ENCODE measurements at regions not wholly inside any gene's neighbourhood (a gene's known extent, or its start where the extent isn't known, plus 50 kb on each side); places are given as distances from the start of the nearest gene placed in this dataset.

GRCh38 chr13:108451121-108451520 lies 178.3 kb upstream of the MYO16 start:
- WGBS, 2 donors (ENCODE audit: low coverage in 1 of 2), result 82% methylated on average over 5 of the region's 5 CpGs; no CpG with 5 or more reads in 1 of the 2 donors
- DNase-seq, result no peak
- H3K27ac ChIP-seq, result no peak overlapping the region
- intact Hi-C loops (cut with DNase I; ENCODE audit: low total_unique reads), result no loop called here
- H3K4me3 ChIP-seq, result no peak overlapping the region
- in situ Hi-C loops (cut with MboI; ENCODE audit: low pct_ligation_motif_present in 1 of 4, low pct_unique_long_range_greater_than_20kb in 1 of 4, low sequenced_read_pairs in 3 of 4), result no loop called here
- TF ChIP-seq CTCF (IDR thresholded peaks at IDR 0.05), result no peak
- H3K36me3 ChIP-seq, result no peaks in the 10 kb centered on the region
- H3K27me3 ChIP-seq, result no peaks in the 10 kb centered on the region
- H3K9me3 ChIP-seq, result no peaks in the 10 kb centered on the region
- no peaks in the 10 kb centered on the region for H3K4me1 ChIP-seq

DNA sequence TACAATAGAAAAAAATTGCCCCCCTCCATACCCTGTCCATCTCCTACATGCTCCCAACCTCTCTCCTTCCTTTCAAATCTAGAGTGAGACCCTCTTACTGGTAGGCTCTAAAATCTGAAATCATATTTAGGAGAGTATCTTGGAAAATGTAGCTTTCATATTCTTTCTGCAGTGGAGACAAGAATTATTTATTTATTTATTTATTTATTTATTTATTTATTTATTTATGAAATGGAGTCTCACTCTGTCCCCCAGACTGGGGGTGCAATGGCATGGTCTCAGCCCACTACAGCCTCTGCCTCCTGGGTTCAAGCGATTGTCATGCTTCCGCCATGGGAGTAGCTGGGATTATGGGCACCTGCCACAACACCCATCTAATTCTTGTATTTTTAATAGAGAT lies 174.1 kb upstream of the MYO16 start:
- Histone ChIP-seq H3K4me3 (no peak overlapping the region), H3K27me3 (no peaks in the 10 kb centered on the region), H3K27ac (no peak overlapping the region), H3K4me1 (no peaks in the 10 kb centered on the region), H3K36me3 (no peaks in the 10 kb centered on the region), H3K9me3 (no peaks in the 10 kb centered on the region)
- TF ChIP-seq POLR2AphosphoS5 (IDR thresholded peaks at IDR 0.05) (no peak), CTCF (IDR thresholded peaks at IDR 0.05) (no peak), EP300 (IDR thresholded peaks at IDR 0.05; ENCODE audit: low read depth) (no peak), POLR2A (IDR thresholded peaks at IDR 0.05) (no peak)
- in situ Hi-C loops (cut with MboI; ENCODE audit: low pct_ligation_motif_present in 1 of 4, low pct_unique_long_range_greater_than_20kb in 1 of 4, low sequenced_read_pairs in 3 of 4), result no loop called here
- no peak for DNase-seq
- WGBS, 2 donors (ENCODE audit: low coverage in 1 of 2), result 95% methylated on average over 2 of the region's 2 CpGs
- intact Hi-C loops (cut with DNase I; ENCODE audit: low total_unique reads), result no loop called here

DNA sequence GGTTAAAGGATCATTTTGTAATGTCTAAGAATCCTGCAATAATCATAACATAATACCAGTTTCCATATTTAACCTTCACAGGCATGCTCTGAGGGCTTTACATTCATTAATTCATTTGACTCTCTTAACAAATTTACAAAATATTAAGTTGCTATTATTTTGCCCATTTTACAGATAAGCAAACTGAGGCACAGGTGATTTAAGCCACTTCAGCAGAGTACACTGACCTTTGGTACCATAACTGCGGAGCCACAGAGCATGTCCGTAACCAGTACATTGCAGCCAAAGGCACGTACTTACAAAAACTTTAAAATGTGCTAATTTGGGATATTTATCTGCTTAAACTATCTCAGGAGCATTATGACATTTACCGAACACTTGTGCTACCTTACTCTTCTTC lies 169.4 kb upstream of the MYO16 start:
- Histone ChIP-seq H3K4me3 (no peak overlapping the region), H3K27ac (no peak overlapping the region)
- WGBS, 2 donors (ENCODE audit: low coverage in 1 of 2), result 88 to 95% methylated on average over 4 of the region's 4 CpGs

DNA sequence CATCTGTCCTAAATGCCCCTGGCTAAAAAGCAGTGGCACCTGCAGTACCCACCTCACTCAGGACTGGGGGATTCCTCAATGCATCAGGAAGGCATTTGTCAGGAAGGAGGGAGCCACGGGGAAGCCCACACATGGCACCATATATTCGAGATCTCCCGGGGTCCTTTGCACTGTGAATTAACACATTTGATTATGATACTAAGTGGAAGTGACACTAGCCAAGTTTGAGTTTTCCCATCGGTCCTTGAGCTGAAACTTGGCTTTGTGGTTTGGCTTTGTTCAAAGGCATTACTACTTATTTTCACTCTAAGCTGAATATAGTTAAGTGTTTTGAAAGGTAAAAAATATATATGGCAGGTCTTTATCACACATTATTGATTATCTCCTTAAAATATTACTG lies 168.7 kb upstream of the MYO16 start:
- intact Hi-C loops (cut with DNase I; ENCODE audit: low total_unique reads) (no loop called here), in situ Hi-C loops (cut with MboI; ENCODE audit: low pct_ligation_motif_present in 1 of 4, low pct_unique_long_range_greater_than_20kb in 1 of 4, low sequenced_read_pairs in 3 of 4) (no loop called here)
- Histone ChIP-seq H3K36me3 (no peaks in the 10 kb centered on the region), H3K4me1 (no peaks in the 10 kb centered on the region), H3K27me3 (no peaks in the 10 kb centered on the region), H3K4me3 (no peak overlapping the region), H3K27ac (no peak overlapping the region), H3K9me3 (no peaks in the 10 kb centered on the region)
- no peak for DNase-seq
- TF ChIP-seq POLR2AphosphoS5 (IDR thresholded peaks at IDR 0.05) (no peak), POLR2A (IDR thresholded peaks at IDR 0.05) (no peak), CTCF (IDR thresholded peaks at IDR 0.05) (no peak), EP300 (IDR thresholded peaks at IDR 0.05; ENCODE audit: low read depth) (no peak)
- 56 to 63% methylated on average over 3 to 4 of the region's 4 CpGs for WGBS, 2 donors (ENCODE audit: low coverage in 1 of 2)

More for the DNA sequence above, 169.4 kb upstream of the MYO16 start:
- no peaks in the 10 kb centered on the region for H3K9me3 ChIP-seq
- in situ Hi-C loops (cut with MboI; ENCODE audit: low pct_ligation_motif_present in 1 of 4, low pct_unique_long_range_greater_than_20kb in 1 of 4, low sequenced_read_pairs in 3 of 4), result no loop called here
- no peaks in the 10 kb centered on the region for H3K4me1 ChIP-seq
- intact Hi-C loops (cut with DNase I; ENCODE audit: low total_unique reads), result no loop called here
- TF ChIP-seq POLR2AphosphoS5 (IDR thresholded peaks at IDR 0.05) (no peak), CTCF (IDR thresholded peaks at IDR 0.05) (no peak), POLR2A (IDR thresholded peaks at IDR 0.05) (no peak), EP300 (IDR thresholded peaks at IDR 0.05; ENCODE audit: low read depth) (no peak)
- no peak for DNase-seq
- no peaks in the 10 kb centered on the region for H3K36me3 ChIP-seq
- H3K27me3 ChIP-seq, result no peaks in the 10 kb centered on the region
